ENCODE measurements at regions not wholly inside any gene's neighbourhood (a gene's known extent, or its start where the extent isn't known, plus 50 kb on each side); places are given as distances from the start of the nearest gene placed in this dataset.

- FAIRE-seq (no peak), DNase-seq (ENCODE audit: insufficient read length, low spot score) (no peak)
- TF ChIP-seq SPI1 (IDR thresholded peaks at IDR 0.05; ENCODE audit: low read depth, low read length) (no peak), TAF1 (IDR thresholded peaks at IDR 0.05; ENCODE audit: low read depth, low read length) (no peak), POLR2AphosphoS5 (IDR thresholded peaks at IDR 0.05; ENCODE audit: low read depth, low read length) (no peak), PAX5 (IDR thresholded peaks at IDR 0.05; ENCODE audit: insufficient read depth, low read length, severe bottlenecking) (no peak), POLR2A (IDR thresholded peaks at IDR 0.05; ENCODE audit: low read depth, low read length) (no peak), POU2F2 (IDR thresholded peaks at IDR 0.05; ENCODE audit: low read depth, low read length) (no peak)
Observed at GRCh38 chr16:48105976-48106375, 49.8 kb downstream of the ABCC12 start.

- TF ChIP-seq POLR2AphosphoS5 (IDR thresholded peaks at IDR 0.05; ENCODE audit: low read depth, low read length), result no peak
- TF ChIP-seq POLR2A (IDR thresholded peaks at IDR 0.05; ENCODE audit: low read depth, low read length), result no peak
- TF ChIP-seq TAF1 (IDR thresholded peaks at IDR 0.05; ENCODE audit: low read depth, low read length), result no peak
- TF ChIP-seq SPI1 (IDR thresholded peaks at IDR 0.05; ENCODE audit: low read depth, low read length), result no peak
- no peak for TF ChIP-seq PAX5 (IDR thresholded peaks at IDR 0.05; ENCODE audit: insufficient read depth, low read length, severe bottlenecking)
- TF ChIP-seq POU2F2 (IDR thresholded peaks at IDR 0.05; ENCODE audit: low read depth, low read length), result no peak
- DNase-seq (ENCODE audit: insufficient read length, low spot score) (no peak), FAIRE-seq (no peak)
Observed at GRCh38 chr16:48105456-48105855, 50.3 kb downstream of the ABCC12 start.

GRCh38 chr16:48103591-48103990 is 52.2 kb downstream of the ABCC12 start:
- TF ChIP-seq POLR2A (IDR thresholded peaks at IDR 0.05; ENCODE audit: low read depth, low read length) (no peak), PAX5 (IDR thresholded peaks at IDR 0.05; ENCODE audit: insufficient read depth, low read length, severe bottlenecking) (no peak), SPI1 (IDR thresholded peaks at IDR 0.05; ENCODE audit: low read depth, low read length) (no peak), POLR2AphosphoS5 (IDR thresholded peaks at IDR 0.05; ENCODE audit: low read depth, low read length) (no peak), TAF1 (IDR thresholded peaks at IDR 0.05; ENCODE audit: low read depth, low read length) (no peak), POU2F2 (IDR thresholded peaks at IDR 0.05; ENCODE audit: low read depth, low read length) (no peak)
- DNase-seq (ENCODE audit: insufficient read length, low spot score), result no peak
- no peak for FAIRE-seq

DNA sequence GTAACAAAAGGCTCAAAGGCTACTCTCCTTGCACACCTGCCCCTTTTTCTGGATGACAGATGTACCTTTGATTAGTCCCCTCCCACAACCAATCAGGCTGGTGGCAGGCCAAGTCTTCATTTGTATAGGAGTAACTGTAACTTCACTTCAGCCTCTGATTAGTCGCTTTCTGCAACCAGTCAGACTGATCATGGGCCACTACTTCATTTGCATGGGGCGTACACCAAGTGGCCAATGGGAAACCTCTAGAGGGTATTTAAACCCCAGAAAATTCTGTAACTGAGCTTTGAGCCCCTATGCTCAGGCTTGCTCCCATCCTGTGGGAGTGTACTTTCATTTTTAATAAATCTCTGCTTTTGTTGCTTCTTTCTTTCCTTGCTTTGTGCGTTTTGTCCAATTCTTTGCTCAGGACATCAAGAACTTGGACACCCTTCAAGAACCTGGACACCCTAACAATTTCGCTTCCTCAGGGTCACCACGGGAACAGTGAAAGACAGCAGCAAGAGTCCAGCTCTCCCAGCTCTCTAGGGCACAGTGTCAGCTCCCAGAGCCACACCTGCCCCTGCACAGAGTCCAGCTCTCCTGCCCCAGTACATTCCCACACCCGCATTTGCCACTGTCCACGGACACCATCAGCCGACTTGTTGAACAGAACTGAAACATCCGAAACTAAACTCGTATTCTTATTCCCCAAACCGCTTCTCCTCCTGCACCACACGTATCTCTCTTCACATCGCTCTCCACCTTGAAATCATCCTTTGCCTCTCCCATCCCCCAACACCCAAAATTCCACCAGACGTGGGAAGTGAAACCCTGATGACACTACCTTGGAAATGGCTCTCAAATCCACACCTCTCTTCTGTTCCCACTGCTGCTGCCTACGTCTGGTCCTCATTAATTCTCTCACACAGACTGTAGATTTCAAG is 53.4 kb downstream of the ABCC12 start:
- no peak for DNase-seq (ENCODE audit: insufficient read length, low spot score)
- no peak for TF ChIP-seq POLR2AphosphoS5 (IDR thresholded peaks at IDR 0.05; ENCODE audit: low read depth, low read length)
- no peak for FAIRE-seq

- no peak for DNase-seq (ENCODE audit: insufficient read length, low spot score)
- no peak for TF ChIP-seq POLR2A (IDR thresholded peaks at IDR 0.05; ENCODE audit: low read depth, low read length)
- TF ChIP-seq PAX5 (IDR thresholded peaks at IDR 0.05; ENCODE audit: insufficient read depth, low read length, severe bottlenecking), result no peak
- TF ChIP-seq POU2F2 (IDR thresholded peaks at IDR 0.05; ENCODE audit: low read depth, low read length), result no peak
- TF ChIP-seq TAF1 (IDR thresholded peaks at IDR 0.05; ENCODE audit: low read depth, low read length), result no peak
- TF ChIP-seq SPI1 (IDR thresholded peaks at IDR 0.05; ENCODE audit: low read depth, low read length), result no peak
- TF ChIP-seq POLR2AphosphoS5 (IDR thresholded peaks at IDR 0.05; ENCODE audit: low read depth, low read length), result no peak
- no peak for FAIRE-seq
Observed at GRCh38 chr16:48101069-48101674, 54.6 kb downstream of the ABCC12 start.

DNA sequence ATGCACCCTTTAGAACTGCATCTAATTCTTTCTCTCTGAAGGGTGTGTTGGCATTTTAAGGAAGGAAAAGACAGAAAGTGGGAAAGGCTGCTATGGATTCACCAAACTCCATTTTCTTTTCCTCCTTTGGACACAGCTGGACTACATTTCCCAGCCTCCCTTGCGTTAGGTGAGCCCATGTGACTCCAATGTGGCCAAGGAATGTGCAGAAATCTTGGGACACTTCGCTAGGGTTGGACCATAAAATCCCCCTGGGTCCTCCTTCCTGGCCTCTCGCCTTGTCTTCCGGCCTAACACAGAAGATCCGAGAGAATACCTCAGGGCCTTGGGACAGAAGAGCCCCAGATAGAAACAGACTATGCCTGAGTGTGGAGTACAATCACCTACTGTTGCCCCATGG is 56.3 kb downstream of the ABCC12 start:
- no peak for FAIRE-seq
- DNase-seq (ENCODE audit: insufficient read length, low spot score), result no peak
- no peak for TF ChIP-seq TAF1 (IDR thresholded peaks at IDR 0.05; ENCODE audit: low read depth, low read length)
- TF ChIP-seq POU2F2 (IDR thresholded peaks at IDR 0.05; ENCODE audit: low read depth, low read length), result no peak
- no peak for TF ChIP-seq POLR2A (IDR thresholded peaks at IDR 0.05; ENCODE audit: low read depth, low read length)
- TF ChIP-seq POLR2AphosphoS5 (IDR thresholded peaks at IDR 0.05; ENCODE audit: low read depth, low read length), result no peak
- no peak for TF ChIP-seq PAX5 (IDR thresholded peaks at IDR 0.05; ENCODE audit: insufficient read depth, low read length, severe bottlenecking)
- TF ChIP-seq SPI1 (IDR thresholded peaks at IDR 0.05; ENCODE audit: low read depth, low read length), result no peak

DNA sequence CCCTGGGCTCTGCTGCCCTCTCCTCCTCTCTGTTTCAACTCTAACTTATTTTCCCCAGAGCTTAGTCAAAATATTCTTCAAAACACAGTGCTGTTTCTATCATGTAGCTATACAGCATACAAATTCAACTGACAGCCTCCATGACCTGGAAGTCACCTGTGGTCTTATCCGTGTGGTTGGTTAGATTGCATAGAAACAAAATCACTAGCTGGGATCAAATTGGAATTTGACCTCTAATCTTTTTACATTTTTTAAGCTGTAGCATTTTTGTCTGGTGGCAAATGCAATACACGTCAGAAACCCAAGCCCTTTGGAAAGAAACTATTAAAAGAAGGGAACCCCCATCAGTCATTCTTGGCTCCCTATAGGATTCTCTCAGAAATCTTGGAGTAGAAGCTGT is 57.3 kb downstream of the ABCC12 start:
- DNase-seq (ENCODE audit: insufficient read length, low spot score) (no peak), FAIRE-seq (no peak)
- TF ChIP-seq POU2F2 (IDR thresholded peaks at IDR 0.05; ENCODE audit: low read depth, low read length), result no peak
- TF ChIP-seq PAX5 (IDR thresholded peaks at IDR 0.05; ENCODE audit: insufficient read depth, low read length, severe bottlenecking), result no peak
- TF ChIP-seq POLR2AphosphoS5 (IDR thresholded peaks at IDR 0.05; ENCODE audit: low read depth, low read length), result no peak
- TF ChIP-seq SPI1 (IDR thresholded peaks at IDR 0.05; ENCODE audit: low read depth, low read length), result no peak
- no peak for TF ChIP-seq TAF1 (IDR thresholded peaks at IDR 0.05; ENCODE audit: low read depth, low read length)
- no peak for TF ChIP-seq POLR2A (IDR thresholded peaks at IDR 0.05; ENCODE audit: low read depth, low read length)

GRCh38 chr16:48091117-48091516 is 64.7 kb downstream of the ABCC12 start:
- FAIRE-seq (no peak), DNase-seq (ENCODE audit: insufficient read length, low spot score) (no peak)
- TF ChIP-seq POU2F2 (IDR thresholded peaks at IDR 0.05; ENCODE audit: low read depth, low read length) (no peak), SPI1 (IDR thresholded peaks at IDR 0.05; ENCODE audit: low read depth, low read length) (no peak), POLR2A (IDR thresholded peaks at IDR 0.05; ENCODE audit: low read depth, low read length) (no peak), POLR2AphosphoS5 (IDR thresholded peaks at IDR 0.05; ENCODE audit: low read depth, low read length) (no peak), TAF1 (IDR thresholded peaks at IDR 0.05; ENCODE audit: low read depth, low read length) (no peak)

- TF ChIP-seq POU2F2 (IDR thresholded peaks at IDR 0.05; ENCODE audit: low read depth, low read length), result no peak
- TF ChIP-seq PAX5 (IDR thresholded peaks at IDR 0.05; ENCODE audit: insufficient read depth, low read length, severe bottlenecking), result no peak
- TF ChIP-seq POLR2AphosphoS5 (IDR thresholded peaks at IDR 0.05; ENCODE audit: low read depth, low read length), result no peak
- no peak for TF ChIP-seq SPI1 (IDR thresholded peaks at IDR 0.05; ENCODE audit: low read depth, low read length)
- no peak for TF ChIP-seq TAF1 (IDR thresholded peaks at IDR 0.05; ENCODE audit: low read depth, low read length)
- no peak for FAIRE-seq
- no peak for DNase-seq (ENCODE audit: insufficient read length, low spot score)
Observed at GRCh38 chr16:48089053-48089792, 66.6 kb downstream of the ABCC12 start.
